HL-60 (cell line): ENCODE measurements at regions not wholly inside any gene's neighbourhood (a gene's known extent, or its start where the extent isn't known, plus 50 kb on each side); places are given as distances from the start of the nearest gene placed in this dataset.

Source experiments
- DNase-seq, 2 experiments: peaks; one replicate each; pipeline ENCODE4 v3.0.0-alpha.2; 2010 to 2020; ENCODE audit warnings: low read depth in 1 of 2, low spot score in 1 of 2
- H3K27ac ChIP-seq: fragments of 250-450 bp; sonication (Bioruptor Pico); replicated peaks from 2 replicates; pipeline ENCODE4 v1.5.1; 2020; ENCODE audit warnings: mild to moderate bottlenecking, moderate library complexity
- H3K27me3 ChIP-seq: fragments of 250-450 bp; sonication (Bioruptor Pico); 2 replicates; pipeline ENCODE4 v1.5.1; 2021; ENCODE audit warnings: mild to moderate bottlenecking, moderate library complexity; ENCODE audit not compliant: insufficient read depth, poor library complexity, severe bottlenecking
- H3K4me3 ChIP-seq: replicated peaks from 2 replicates; pipeline ENCODE4 v1.5.1; 2011; ENCODE audit warnings: mild to moderate bottlenecking, control low read depth, low read length; ENCODE audit not compliant: insufficient read depth
- GABPA ChIP-seq: IDR thresholded peaks from 2 replicates; pipeline ENCODE4 v1.6.1; 2012; ENCODE audit warnings: low read depth
- POLR2AphosphoS5 ChIP-seq: IDR thresholded peaks from 2 replicates; pipeline ENCODE4 v1.6.1; 2012; ENCODE audit warnings: low read depth
- SPI1 ChIP-seq: IDR thresholded peaks from 2 replicates; pipeline ENCODE4 v1.6.1; 2012; ENCODE audit warnings: low read depth, mild to moderate bottlenecking, borderline replicate concordance
- TF ChIP-seq, protein P1 (sequence below): IDR thresholded peaks from 2 replicates; pipeline ENCODE4 v1.6.1; 2012; ENCODE audit warnings: low read depth; ENCODE audit not compliant: insufficient replicate concordance
- TF ChIP-seq, protein P2 (sequence below): IDR thresholded peaks from one replicate; pipeline ENCODE4 v1.5.1; 2011; ENCODE audit warnings: low read length, control low read depth, inconsistent platforms; ENCODE audit not compliant: insufficient read depth

DNA sequence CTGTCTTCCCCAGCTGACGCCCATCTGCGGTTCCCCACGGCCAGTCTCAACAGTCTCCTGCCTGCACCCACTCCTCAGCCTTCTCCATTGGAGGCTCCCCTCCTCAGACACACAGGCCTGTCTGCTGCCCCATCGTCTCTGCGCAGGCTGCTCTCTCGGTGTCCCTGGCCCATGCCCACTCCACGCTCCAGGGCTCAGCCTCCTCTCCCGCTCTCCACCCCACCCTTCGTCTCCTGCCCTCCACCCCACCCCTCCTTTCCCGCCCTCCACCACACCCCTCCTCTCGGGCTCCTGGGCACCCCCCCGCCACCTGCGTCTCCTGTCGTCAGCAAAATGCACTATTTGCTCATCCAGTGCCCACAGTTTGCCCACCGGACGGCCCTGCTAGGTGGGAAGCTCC, 119.6 kb upstream of the DIO3 start:
- Histone ChIP-seq H3K27ac (no peak overlapping the region), H3K4me3 (no peak overlapping the region), H3K27me3 (peaks cover 6% of the 10 kb centered on the region)
- DNase-seq: no peak
- no peak for TF ChIP-seq POLR2AphosphoS5
- TF ChIP-seq SPI1: no peak
- no peak for TF ChIP-seq GABPA
- TF ChIP-seq, protein P1, sequence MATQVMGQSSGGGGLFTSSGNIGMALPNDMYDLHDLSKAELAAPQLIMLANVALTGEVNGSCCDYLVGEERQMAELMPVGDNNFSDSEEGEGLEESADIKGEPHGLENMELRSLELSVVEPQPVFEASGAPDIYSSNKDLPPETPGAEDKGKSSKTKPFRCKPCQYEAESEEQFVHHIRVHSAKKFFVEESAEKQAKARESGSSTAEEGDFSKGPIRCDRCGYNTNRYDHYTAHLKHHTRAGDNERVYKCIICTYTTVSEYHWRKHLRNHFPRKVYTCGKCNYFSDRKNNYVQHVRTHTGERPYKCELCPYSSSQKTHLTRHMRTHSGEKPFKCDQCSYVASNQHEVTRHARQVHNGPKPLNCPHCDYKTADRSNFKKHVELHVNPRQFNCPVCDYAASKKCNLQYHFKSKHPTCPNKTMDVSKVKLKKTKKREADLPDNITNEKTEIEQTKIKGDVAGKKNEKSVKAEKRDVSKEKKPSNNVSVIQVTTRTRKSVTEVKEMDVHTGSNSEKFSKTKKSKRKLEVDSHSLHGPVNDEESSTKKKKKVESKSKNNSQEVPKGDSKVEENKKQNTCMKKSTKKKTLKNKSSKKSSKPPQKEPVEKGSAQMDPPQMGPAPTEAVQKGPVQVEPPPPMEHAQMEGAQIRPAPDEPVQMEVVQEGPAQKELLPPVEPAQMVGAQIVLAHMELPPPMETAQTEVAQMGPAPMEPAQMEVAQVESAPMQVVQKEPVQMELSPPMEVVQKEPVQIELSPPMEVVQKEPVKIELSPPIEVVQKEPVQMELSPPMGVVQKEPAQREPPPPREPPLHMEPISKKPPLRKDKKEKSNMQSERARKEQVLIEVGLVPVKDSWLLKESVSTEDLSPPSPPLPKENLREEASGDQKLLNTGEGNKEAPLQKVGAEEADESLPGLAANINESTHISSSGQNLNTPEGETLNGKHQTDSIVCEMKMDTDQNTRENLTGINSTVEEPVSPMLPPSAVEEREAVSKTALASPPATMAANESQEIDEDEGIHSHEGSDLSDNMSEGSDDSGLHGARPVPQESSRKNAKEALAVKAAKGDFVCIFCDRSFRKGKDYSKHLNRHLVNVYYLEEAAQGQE: no peak
- TF ChIP-seq, protein P2, sequence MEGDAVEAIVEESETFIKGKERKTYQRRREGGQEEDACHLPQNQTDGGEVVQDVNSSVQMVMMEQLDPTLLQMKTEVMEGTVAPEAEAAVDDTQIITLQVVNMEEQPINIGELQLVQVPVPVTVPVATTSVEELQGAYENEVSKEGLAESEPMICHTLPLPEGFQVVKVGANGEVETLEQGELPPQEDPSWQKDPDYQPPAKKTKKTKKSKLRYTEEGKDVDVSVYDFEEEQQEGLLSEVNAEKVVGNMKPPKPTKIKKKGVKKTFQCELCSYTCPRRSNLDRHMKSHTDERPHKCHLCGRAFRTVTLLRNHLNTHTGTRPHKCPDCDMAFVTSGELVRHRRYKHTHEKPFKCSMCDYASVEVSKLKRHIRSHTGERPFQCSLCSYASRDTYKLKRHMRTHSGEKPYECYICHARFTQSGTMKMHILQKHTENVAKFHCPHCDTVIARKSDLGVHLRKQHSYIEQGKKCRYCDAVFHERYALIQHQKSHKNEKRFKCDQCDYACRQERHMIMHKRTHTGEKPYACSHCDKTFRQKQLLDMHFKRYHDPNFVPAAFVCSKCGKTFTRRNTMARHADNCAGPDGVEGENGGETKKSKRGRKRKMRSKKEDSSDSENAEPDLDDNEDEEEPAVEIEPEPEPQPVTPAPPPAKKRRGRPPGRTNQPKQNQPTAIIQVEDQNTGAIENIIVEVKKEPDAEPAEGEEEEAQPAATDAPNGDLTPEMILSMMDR: no peak

DNA sequence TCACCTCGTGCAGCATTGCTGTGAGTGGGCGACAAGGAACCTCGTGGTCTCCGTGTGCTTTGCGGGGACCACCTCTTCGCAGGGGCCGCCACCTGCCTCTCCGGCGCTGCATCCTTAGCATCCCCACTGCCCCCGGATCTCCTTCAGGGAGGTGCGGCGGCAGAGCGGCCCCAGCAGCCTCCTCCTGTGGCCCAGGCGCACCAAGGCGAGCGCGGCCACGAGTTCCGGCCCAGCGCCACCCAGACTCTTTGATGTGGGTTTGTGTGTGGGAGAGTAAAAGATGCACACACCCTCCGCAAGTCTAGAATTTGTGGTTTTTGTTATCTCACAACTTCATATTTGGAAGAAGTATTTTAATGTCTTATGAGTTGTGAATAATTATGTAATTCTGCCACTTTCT, 118.8 kb upstream of the DIO3 start:
- H3K27me3 ChIP-seq: peaks cover 6% of the 10 kb centered on the region
- H3K27ac ChIP-seq: no peak overlapping the region

DNA sequence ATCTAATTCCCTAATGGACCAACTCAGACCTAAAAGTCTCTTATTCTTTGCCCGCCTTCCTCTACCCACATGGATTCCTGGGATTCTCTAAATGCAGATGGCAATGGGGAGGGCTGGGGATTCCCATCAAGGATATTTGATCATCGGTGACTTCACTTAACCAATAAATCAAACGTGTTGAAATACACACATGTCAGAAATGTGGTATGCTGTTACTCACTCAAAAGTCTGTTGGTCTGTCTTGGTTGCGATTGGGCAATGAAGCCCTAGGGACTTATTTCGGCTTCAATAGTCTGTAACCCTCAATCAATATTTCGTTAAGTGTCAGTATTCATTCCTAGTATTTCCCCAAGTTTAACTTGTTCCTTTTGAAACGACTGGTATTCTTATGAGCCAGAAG, 117.2 kb upstream of the DIO3 start:
- no peak for DNase-seq
- no peak for TF ChIP-seq SPI1
- TF ChIP-seq GABPA: no peak
- TF ChIP-seq, protein P1: no peak
- no peak for TF ChIP-seq POLR2AphosphoS5
- TF ChIP-seq, protein P2: no peak
- Histone ChIP-seq H3K27ac (no peak overlapping the region), H3K4me3 (no peak overlapping the region), H3K27me3 (peaks cover 6% of the 10 kb centered on the region)

More for the DNA sequence above, 118.8 kb upstream of the DIO3 start:
- no peak overlapping the region for H3K4me3 ChIP-seq
- TF ChIP-seq, protein P1: no peak
- no peak for DNase-seq

DNA sequence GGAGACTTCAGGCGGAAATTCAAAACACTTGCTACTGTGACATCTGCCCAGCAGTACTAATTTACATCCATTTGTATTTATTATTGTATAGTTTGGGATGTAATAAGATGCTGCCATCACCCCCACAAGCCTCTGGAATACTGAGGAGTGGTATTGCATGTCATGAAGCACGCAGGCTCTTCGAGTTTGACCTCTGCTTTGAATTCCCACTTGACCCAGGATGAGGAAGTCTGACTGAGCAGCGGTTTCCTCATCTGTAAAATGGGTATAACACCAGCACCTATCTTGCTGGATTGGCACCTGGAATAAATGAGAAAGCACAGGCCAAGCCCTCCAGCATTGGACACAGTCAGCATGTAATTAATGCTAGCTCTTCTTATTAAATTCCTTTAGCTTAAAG, 116.0 kb upstream of the DIO3 start:
- TF ChIP-seq, protein P1: no peak
- TF ChIP-seq SPI1: no peak
- TF ChIP-seq, protein P2: no peak
- TF ChIP-seq POLR2AphosphoS5: no peak
- no peak for TF ChIP-seq GABPA
- H3K27ac ChIP-seq: no peak overlapping the region
- H3K4me3 ChIP-seq: no peak overlapping the region
- no peak for DNase-seq
- H3K27me3 ChIP-seq: peaks cover 6% of the 10 kb centered on the region
